Caco-2 (cell line): ENCODE measurements at regions not wholly inside any gene's neighbourhood (a gene's known extent, or its start where the extent isn't known, plus 50 kb on each side); places are given as distances from the start of the nearest gene placed in this dataset.

Source experiments
- BruUV-seq: library from RNA; stranded (reverse); fragments of 400-500 nt; replicated peaks from 2 replicates; lab custom pipeline; 2021; lab: Mats Ljungman, UMichigan
- CTCF ChIA-PET: fragments of 300-600 bp; sonication (Branson Sonifier 250); formaldehyde crosslinking; loops from one replicate; lab custom pipeline; 2022; ENCODE audit warnings: antibody characterized with exemption; lab: Charles Lee
- POLR2A ChIA-PET: fragments of 300-600 bp; sonication (Branson Sonifier 250); formaldehyde crosslinking; loops from one replicate; lab custom pipeline; 2022; ENCODE audit warnings: antibody characterized with exemption; lab: Charles Lee
- DNase-seq, 2 experiments: peaks; one replicate each; pipeline versions ENCODE4 v3.0.0 to v3.0.0-alpha.2; 2020 to 2022
- H3K27me3 ChIP-seq: replicated peaks from 2 replicates; pipeline ENCODE4 v1.6.0; 2011; ENCODE audit warnings: low read length; ENCODE audit not compliant: control insufficient read depth, insufficient read depth
- H3K36me3 ChIP-seq: 2 replicates; pipeline ENCODE4 v1.5.1; 2011; ENCODE audit warnings: low read length; ENCODE audit not compliant: control insufficient read depth, insufficient read depth
- H3K4me1 ChIP-seq: fragments of 250-450 bp; sonication (Bioruptor Pico); 2 replicates; pipeline ENCODE4 v1.5.1; 2020; ENCODE audit warnings: mild to moderate bottlenecking
- H3K4me3 ChIP-seq: 2 replicates; pipeline ENCODE4 v1.5.1; 2011; ENCODE audit warnings: low read depth, mild to moderate bottlenecking, control low read depth, low read length
- H3K9me3 ChIP-seq: fragments of 250-450 bp; sonication (Bioruptor Pico); 2 replicates; pipeline ENCODE4 v1.5.1; 2020; ENCODE audit warnings: mild to moderate bottlenecking, moderate library complexity
- H3K27ac Mint-ChIP-seq: one replicate; pipeline ENCODE4 v1.8.0; 2022; ENCODE audit warnings: mixed read lengths; ENCODE audit not compliant: unreplicated experiment
- H3K27me3 Mint-ChIP-seq: one replicate; pipeline ENCODE4 v1.8.0; 2022; ENCODE audit warnings: mixed read lengths; ENCODE audit not compliant: insufficient read depth, unreplicated experiment
- H3K36me3 Mint-ChIP-seq: one replicate; pipeline ENCODE4 v1.8.0; 2022; ENCODE audit warnings: mild to moderate bottlenecking, mixed read lengths; ENCODE audit not compliant: insufficient read depth, unreplicated experiment
- H3K4me1 Mint-ChIP-seq: one replicate; pipeline ENCODE4 v1.8.0; 2022; ENCODE audit warnings: low read depth, mixed read lengths; ENCODE audit not compliant: unreplicated experiment
- H3K4me3 Mint-ChIP-seq: one replicate; pipeline ENCODE4 v1.8.0; 2022; ENCODE audit warnings: mild to moderate bottlenecking, moderate library complexity, mixed read lengths; ENCODE audit not compliant: unreplicated experiment
- H3K9me3 Mint-ChIP-seq: one replicate; pipeline ENCODE4 v1.8.0; 2022; ENCODE audit warnings: mixed read lengths; ENCODE audit not compliant: unreplicated experiment
- intact Hi-C: fragments of 100-400 bp; cut with micrococcal nuclease; formaldehyde crosslinking; loops from one replicate; pipeline ENCODE4 v1.10.0; 2022; ENCODE audit not compliant: unreplicated experiment
- TF ChIP-seq, protein P1 (sequence below), 2 experiments: fragments of 200-600 bp in 1 of 2; IDR thresholded peaks; 1 replicate in 1 of 2; 2 replicates in 1 of 2; pipeline versions ENCODE4 v1.5.1 to v1.8.0; 2011 to 2022; ENCODE audit warnings: antibody characterized with exemption in 1 of 2, control low read depth in 1 of 2, inconsistent platforms in 1 of 2, low read depth in 1 of 2, low read length in 1 of 2, mild to moderate bottlenecking in 1 of 2, moderate library complexity in 1 of 2; ENCODE audit not compliant: insufficient read depth in 1 of 2, severe bottlenecking in 1 of 2, unreplicated experiment in 1 of 2

DNA sequence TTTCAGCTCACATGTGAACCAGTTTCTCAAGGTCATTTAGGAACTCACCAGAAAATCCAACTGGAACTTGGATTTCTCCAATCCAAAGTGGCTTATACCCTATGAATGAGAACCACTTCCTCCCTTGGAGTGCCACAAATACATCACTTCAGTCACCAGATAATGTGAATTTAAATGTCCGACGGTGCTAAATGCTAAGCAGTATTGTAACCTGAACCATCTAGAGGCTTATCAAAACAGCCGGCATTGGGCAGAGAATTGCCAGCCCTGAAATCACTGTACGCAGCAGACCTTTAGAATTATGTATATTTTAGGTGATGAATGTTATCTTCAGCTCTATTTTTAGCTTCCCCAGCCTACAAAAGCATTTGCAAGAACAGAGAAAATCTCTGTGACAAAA, 76.8 kb upstream of the COX20 start:
- ChIA-PET POLR2A (interaction anchor here (0.6 kb wide), 1 partner anchor 73 kb away, joined by 4 read pairs; no protein-coding TSS in a partner anchor), CTCF (no interaction called here)
- no peak overlapping the region for H3K4me3 ChIP-seq
- DNase-seq, result no peak
- intact Hi-C loops, result no loop called here
- H3K27me3 Mint-ChIP-seq, result peaks cover 2% of the 10 kb centered on the region
- no peak overlapping the region for H3K27ac Mint-ChIP-seq
- H3K4me3 Mint-ChIP-seq, result no peak overlapping the region
- peaks cover 10% of the 10 kb centered on the region for H3K9me3 Mint-ChIP-seq
- no peaks in the 10 kb centered on the region for H3K4me1 ChIP-seq
- TF ChIP-seq, protein P1, sequence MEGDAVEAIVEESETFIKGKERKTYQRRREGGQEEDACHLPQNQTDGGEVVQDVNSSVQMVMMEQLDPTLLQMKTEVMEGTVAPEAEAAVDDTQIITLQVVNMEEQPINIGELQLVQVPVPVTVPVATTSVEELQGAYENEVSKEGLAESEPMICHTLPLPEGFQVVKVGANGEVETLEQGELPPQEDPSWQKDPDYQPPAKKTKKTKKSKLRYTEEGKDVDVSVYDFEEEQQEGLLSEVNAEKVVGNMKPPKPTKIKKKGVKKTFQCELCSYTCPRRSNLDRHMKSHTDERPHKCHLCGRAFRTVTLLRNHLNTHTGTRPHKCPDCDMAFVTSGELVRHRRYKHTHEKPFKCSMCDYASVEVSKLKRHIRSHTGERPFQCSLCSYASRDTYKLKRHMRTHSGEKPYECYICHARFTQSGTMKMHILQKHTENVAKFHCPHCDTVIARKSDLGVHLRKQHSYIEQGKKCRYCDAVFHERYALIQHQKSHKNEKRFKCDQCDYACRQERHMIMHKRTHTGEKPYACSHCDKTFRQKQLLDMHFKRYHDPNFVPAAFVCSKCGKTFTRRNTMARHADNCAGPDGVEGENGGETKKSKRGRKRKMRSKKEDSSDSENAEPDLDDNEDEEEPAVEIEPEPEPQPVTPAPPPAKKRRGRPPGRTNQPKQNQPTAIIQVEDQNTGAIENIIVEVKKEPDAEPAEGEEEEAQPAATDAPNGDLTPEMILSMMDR (IDR thresholded peaks at IDR 0.05; ENCODE audit: insufficient read depth in 1 of 2, low read depth in 1 of 2, low read length in 1 of 2, severe bottlenecking in 1 of 2, unreplicated experiment in 1 of 2), result no peak
- H3K27me3 ChIP-seq, result no peaks in the 10 kb centered on the region
- no peaks in the 10 kb centered on the region for H3K4me1 Mint-ChIP-seq
- BruUV-seq, result no TSS peak
- H3K36me3 Mint-ChIP-seq, result no peaks in the 10 kb centered on the region
- no peaks in the 10 kb centered on the region for H3K36me3 ChIP-seq
- no peaks in the 10 kb centered on the region for H3K9me3 ChIP-seq

- Histone ChIP-seq H3K4me3 (no peak overlapping the region), H3K27me3 (no peaks in the 10 kb centered on the region), H3K4me1 (no peaks in the 10 kb centered on the region), H3K36me3 (no peaks in the 10 kb centered on the region), H3K9me3 (no peaks in the 10 kb centered on the region)
- Mint-ChIP-seq H3K27ac (no peak overlapping the region), H3K36me3 (no peaks in the 10 kb centered on the region), H3K4me3 (no peak overlapping the region), H3K4me1 (no peaks in the 10 kb centered on the region), H3K27me3 (peaks cover 2% of the 10 kb centered on the region), H3K9me3 (peaks cover 10% of the 10 kb centered on the region)
- CTCF ChIA-PET, result no interaction called here
- no TSS peak for BruUV-seq
- TF ChIP-seq, protein P1 (IDR thresholded peaks at IDR 0.05; ENCODE audit: insufficient read depth in 1 of 2, low read depth in 1 of 2, low read length in 1 of 2, severe bottlenecking in 1 of 2, unreplicated experiment in 1 of 2), result no peak
- POLR2A ChIA-PET, result no interaction called here
- DNase-seq, result no peak
- intact Hi-C loops, result no loop called here
Observed at GRCh38 chr1:244759158-244759557, 76.3 kb upstream of the COX20 start.

DNA sequence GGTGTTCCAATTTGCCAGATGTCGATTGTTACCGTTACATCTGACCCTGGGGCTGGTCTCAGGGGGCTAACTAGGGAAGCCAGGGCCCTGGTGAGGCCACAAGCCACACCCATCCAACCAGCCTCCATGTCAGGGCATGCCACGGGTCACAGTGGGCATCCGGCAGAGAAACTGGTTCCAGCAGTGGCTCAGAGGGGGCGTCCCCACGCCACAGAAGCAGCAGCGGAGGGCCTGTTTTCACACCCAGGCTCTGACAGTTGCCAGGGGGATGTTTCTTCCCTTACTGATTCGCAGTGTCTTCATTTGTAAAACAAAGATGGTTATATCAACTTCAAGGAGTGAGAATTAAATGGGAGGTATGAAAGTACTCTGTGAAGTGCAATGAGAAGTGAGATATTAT, 75.0 kb upstream of the COX20 start:
- peaks cover 10% of the 10 kb centered on the region for H3K9me3 Mint-ChIP-seq
- ChIA-PET CTCF (no interaction called here), POLR2A (no interaction called here)
- no peaks in the 10 kb centered on the region for H3K36me3 Mint-ChIP-seq
- peaks cover 2% of the 10 kb centered on the region for H3K27me3 Mint-ChIP-seq
- H3K4me1 Mint-ChIP-seq, result no peaks in the 10 kb centered on the region
- Histone ChIP-seq H3K27me3 (no peaks in the 10 kb centered on the region), H3K4me3 (no peak overlapping the region), H3K36me3 (no peaks in the 10 kb centered on the region), H3K4me1 (no peaks in the 10 kb centered on the region), H3K9me3 (no peaks in the 10 kb centered on the region)
- TF ChIP-seq, protein P1 (IDR thresholded peaks at IDR 0.05; ENCODE audit: insufficient read depth in 1 of 2, low read depth in 1 of 2, low read length in 1 of 2, severe bottlenecking in 1 of 2, unreplicated experiment in 1 of 2), result no peak
- no peak overlapping the region for H3K27ac Mint-ChIP-seq
- H3K4me3 Mint-ChIP-seq, result no peak overlapping the region
- BruUV-seq, result no TSS peak
- DNase-seq, result no peak
- intact Hi-C loops, result no loop called here
